ENCODE measurements at regions not wholly inside any gene's neighbourhood (a gene's known extent, or its start where the extent isn't known, plus 50 kb on each side); places are given as distances from the start of the nearest gene placed in this dataset.
"Not testable (repeated sequence)": the region's sequence is repeated elsewhere in the genome, so short reads cannot be mapped to it uniquely, and the experiment has no call there.

- not testable (repeated sequence) for DNase-seq (ENCODE audit: low spot score)
These were observed 348.6 kb upstream of the CHRNA7 start for GRCh38 chr15:31681529-31682259.

- DNase-seq (ENCODE audit: low spot score) = not testable (repeated sequence)
These were observed 343.2 kb upstream of the CHRNA7 start for GRCh38 chr15:31687088-31687487.

GRCh38 chr15:31696509-31696908, 333.8 kb upstream of the CHRNA7 start:
- DNase-seq (ENCODE audit: low spot score) = not testable (repeated sequence)

- not testable (repeated sequence) for DNase-seq (ENCODE audit: low spot score)
These were observed 325.1 kb upstream of the CHRNA7 start for GRCh38 chr15:31705076-31705678.

- DNase-seq (ENCODE audit: low spot score) = not testable (repeated sequence)
These were observed 322.2 kb upstream of the CHRNA7 start for GRCh38 chr15:31707944-31708702.

- DNase-seq (ENCODE audit: low spot score) = not testable (repeated sequence)
These were observed 321.5 kb upstream of the CHRNA7 start for GRCh38 chr15:31708703-31709327.

GRCh38 chr15:31709479-31709878, 320.8 kb upstream of the CHRNA7 start:
- DNase-seq (ENCODE audit: low spot score) = not testable (repeated sequence)

GRCh38 chr15:31710806-31711205, 319.5 kb upstream of the CHRNA7 start:
- DNase-seq (ENCODE audit: low spot score) = not testable (repeated sequence)

- not testable (repeated sequence) for DNase-seq (ENCODE audit: low spot score)
These were observed 315.1 kb upstream of the CHRNA7 start for GRCh38 chr15:31715208-31715607.

GRCh38 chr15:31718625-31719024, 311.7 kb upstream of the CHRNA7 start:
- DNase-seq (ENCODE audit: low spot score) = not testable (repeated sequence)

- not testable (repeated sequence) for DNase-seq (ENCODE audit: low spot score)
These were observed 310.8 kb upstream of the CHRNA7 start for GRCh38 chr15:31719396-31720022.

GRCh38 chr15:31723019-31723418, 307.3 kb upstream of the CHRNA7 start:
- not testable (repeated sequence) for DNase-seq (ENCODE audit: low spot score)

GRCh38 chr15:31724903-31725302, 305.4 kb upstream of the CHRNA7 start:
- DNase-seq (ENCODE audit: low spot score) = not testable (repeated sequence)

GRCh38 chr15:31725619-31726018, 304.7 kb upstream of the CHRNA7 start:
- DNase-seq (ENCODE audit: low spot score) = not testable (repeated sequence)

GRCh38 chr15:31727612-31728011, 302.7 kb upstream of the CHRNA7 start:
- DNase-seq (ENCODE audit: low spot score) = no peak

- no peak for DNase-seq (ENCODE audit: low spot score)
These were observed 297.6 kb upstream of the CHRNA7 start for GRCh38 chr15:31732726-31733125.

GRCh38 chr15:31733424-31733823, 296.9 kb upstream of the CHRNA7 start:
- no peak for DNase-seq (ENCODE audit: low spot score)

- DNase-seq (ENCODE audit: low spot score) = no peak
These were observed 290.1 kb upstream of the CHRNA7 start for GRCh38 chr15:31740203-31740602.

GRCh38 chr15:31745841-31746240, 284.5 kb upstream of the CHRNA7 start:
- no peak for DNase-seq (ENCODE audit: low spot score)

- no peak for DNase-seq (ENCODE audit: low spot score)
These were observed 278.1 kb upstream of the CHRNA7 start for GRCh38 chr15:31752065-31752762.

- DNase-seq (ENCODE audit: low spot score) = no peak
These were observed 277.4 kb upstream of the CHRNA7 start for GRCh38 chr15:31752905-31753304.
